Vagina (tissue), 2 donors: ENCODE measurements at regions not wholly inside any gene's neighbourhood (a gene's known extent, or its start where the extent isn't known, plus 50 kb on each side); places are given as distances from the start of the nearest gene placed in this dataset.
"Not testable (repeated sequence)": the region's sequence is repeated elsewhere in the genome, so short reads cannot be mapped to it uniquely, and the experiment has no call there.

Experiments
- DNase-seq, 2 donors: peaks; one replicate each; pipeline ENCODE4 v3.0.0-alpha.2; 2017; ENCODE audit errors: extremely low spot score in 2 of 2
- H3K27ac ChIP-seq: fragments of 200-600 bp; sonication (generic); one replicate; pipeline ENCODE4 v1.5.1; 2019
- H3K27me3 ChIP-seq: fragments of 200-600 bp; sonication (generic); one replicate; pipeline ENCODE4 v1.5.1; 2019
- H3K36me3 ChIP-seq, 2 donors: fragments of 200-600 bp; sonication (generic); one replicate each; pipeline ENCODE4 v1.5.1; 2017 to 2019
- H3K4me1 ChIP-seq: fragments of 200-600 bp; sonication (generic); one replicate; pipeline ENCODE4 v1.5.1; 2019
- H3K4me3 ChIP-seq, 2 donors: fragments of 200-600 bp; sonication (generic); 1 replicate in 1 of 2; 2 replicates in 1 of 2; pipeline ENCODE4 v1.5.1; 2016 to 2019
- H3K9me3 ChIP-seq: fragments of 200-600 bp; sonication (generic); one replicate; pipeline ENCODE4 v1.5.1; 2019
- POLR2A ChIP-seq, 2 donors: fragments of 450-650 bp; IDR thresholded peaks; one replicate each; pipeline ENCODE4 v1.6.1; 2017; ENCODE audit warnings: antibody characterized with exemption in 2 of 2, mild to moderate bottlenecking in 2 of 2, moderate library complexity in 2 of 2
- POLR2AphosphoS5 ChIP-seq, 2 donors: sonication (generic); formaldehyde crosslinking; IDR thresholded peaks; one replicate each; pipeline ENCODE4 v1.9.0; 2017; ENCODE audit warnings: antibody characterized with exemption in 2 of 2, mild to moderate bottlenecking in 2 of 2, low read depth in 1 of 2; ENCODE audit not compliant: insufficient read depth in 1 of 2
- intact Hi-C: fragments of 100-400 bp; cut with DNase I; formaldehyde crosslinking; loops from one replicate; pipeline ENCODE4 v1.15.1; 2023
- TF ChIP-seq, protein P1 (sequence below), 3 experiments: fragments of 450-650 bp in 2 of 3; fragments of 200-600 bp in 1 of 3; sonication (generic) in 1 of 3; IDR thresholded peaks; one replicate each; pipeline ENCODE4 v1.5.1; 2017 to 2019; ENCODE audit warnings: antibody characterized with exemption in 3 of 3, mild to moderate bottlenecking in 2 of 3, moderate library complexity in 2 of 3

DNA sequence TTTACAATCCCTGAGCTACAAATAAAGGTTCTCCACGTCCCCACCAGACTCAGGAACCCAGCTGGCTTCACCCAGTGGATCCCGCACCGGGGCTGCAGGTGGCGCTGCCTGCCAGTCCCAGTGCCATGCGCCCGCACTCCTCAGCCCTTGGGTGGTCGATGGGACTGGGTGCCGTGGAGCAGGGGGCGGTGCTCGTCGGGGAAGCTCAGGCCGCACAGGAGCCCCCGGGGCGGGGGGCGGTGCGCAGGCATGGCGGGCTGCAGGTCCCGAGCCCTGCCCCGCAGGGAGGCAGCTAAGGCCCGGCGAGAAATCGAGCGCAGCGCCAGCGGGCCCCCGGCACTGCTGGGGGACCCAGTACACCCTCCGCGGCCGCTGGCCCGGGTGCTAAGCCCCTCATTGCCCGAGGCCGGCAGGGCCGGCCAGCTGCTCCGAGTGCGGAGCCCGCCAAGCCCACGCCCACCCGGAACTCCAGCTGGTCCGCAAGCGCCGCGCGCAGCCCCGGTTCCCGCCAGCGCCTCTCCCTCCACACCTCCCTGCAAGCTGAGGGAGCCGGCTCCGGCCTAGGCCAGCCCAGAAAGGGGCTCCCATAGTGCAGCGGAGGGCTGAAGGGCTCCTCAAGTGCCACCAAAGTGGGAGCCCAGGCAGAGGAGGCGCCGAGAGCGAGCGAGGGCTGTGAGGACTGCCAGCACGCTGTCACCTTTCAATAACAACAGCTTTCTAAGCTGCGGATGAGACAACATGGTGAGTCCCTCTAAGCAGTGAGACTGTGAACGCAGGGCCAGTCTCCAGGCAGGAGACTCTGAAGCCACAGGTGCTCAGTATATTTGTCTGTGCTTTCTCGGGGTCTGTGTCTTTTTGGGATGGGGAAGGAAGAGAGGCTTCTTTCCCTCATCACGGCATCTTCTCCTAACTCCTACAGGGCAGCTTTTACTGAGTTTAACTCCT, 161.5 kb downstream of the NR2F2 start:
- intact Hi-C loops, H3K4me1 ChIP-seq, H3K36me3 ChIP-seq, H3K4me3 ChIP-seq, H3K9me3 ChIP-seq, DNase-seq, H3K27ac ChIP-seq, H3K27me3 ChIP-seq: not testable (repeated sequence)

GRCh38 chr15:96494505-96494904, 164.0 kb downstream of the NR2F2 start:
- Histone ChIP-seq H3K27me3 (no peaks in the 10 kb centered on the region), H3K4me1 (no peaks in the 10 kb centered on the region), H3K27ac (no peak overlapping the region), H3K4me3 (no peak overlapping the region), H3K36me3 (no peaks in the 10 kb centered on the region), H3K9me3 (no peaks in the 10 kb centered on the region)
- no peak for DNase-seq
- intact Hi-C loops: no loop called here
- TF ChIP-seq, protein P1, sequence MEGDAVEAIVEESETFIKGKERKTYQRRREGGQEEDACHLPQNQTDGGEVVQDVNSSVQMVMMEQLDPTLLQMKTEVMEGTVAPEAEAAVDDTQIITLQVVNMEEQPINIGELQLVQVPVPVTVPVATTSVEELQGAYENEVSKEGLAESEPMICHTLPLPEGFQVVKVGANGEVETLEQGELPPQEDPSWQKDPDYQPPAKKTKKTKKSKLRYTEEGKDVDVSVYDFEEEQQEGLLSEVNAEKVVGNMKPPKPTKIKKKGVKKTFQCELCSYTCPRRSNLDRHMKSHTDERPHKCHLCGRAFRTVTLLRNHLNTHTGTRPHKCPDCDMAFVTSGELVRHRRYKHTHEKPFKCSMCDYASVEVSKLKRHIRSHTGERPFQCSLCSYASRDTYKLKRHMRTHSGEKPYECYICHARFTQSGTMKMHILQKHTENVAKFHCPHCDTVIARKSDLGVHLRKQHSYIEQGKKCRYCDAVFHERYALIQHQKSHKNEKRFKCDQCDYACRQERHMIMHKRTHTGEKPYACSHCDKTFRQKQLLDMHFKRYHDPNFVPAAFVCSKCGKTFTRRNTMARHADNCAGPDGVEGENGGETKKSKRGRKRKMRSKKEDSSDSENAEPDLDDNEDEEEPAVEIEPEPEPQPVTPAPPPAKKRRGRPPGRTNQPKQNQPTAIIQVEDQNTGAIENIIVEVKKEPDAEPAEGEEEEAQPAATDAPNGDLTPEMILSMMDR (IDR thresholded peaks at IDR 0.05): no peak
- no peak for TF ChIP-seq POLR2A (IDR thresholded peaks at IDR 0.05)
- no peak for TF ChIP-seq POLR2AphosphoS5 (IDR thresholded peaks at IDR 0.05; ENCODE audit: insufficient read depth in 1 of 2, low read depth in 1 of 2)

DNA sequence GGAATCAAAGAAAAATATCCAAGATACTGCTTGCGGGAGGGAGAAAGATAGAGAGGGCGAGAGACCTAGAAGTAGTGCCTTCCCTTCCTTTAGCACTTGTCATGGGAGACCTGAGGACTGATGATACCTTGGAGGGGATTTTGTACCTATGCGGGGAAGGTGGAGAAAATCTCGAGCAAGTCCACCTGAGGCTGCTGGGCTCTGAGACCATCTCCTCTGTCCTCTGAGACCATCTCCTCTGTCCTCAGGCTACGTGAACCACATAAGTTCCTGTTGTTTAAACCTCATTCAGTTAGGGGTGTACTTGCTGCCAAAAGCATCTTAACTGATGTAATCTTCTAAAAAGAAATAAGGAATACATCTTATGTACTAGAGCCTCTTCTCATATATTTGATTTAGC, 164.9 kb downstream of the NR2F2 start:
- TF ChIP-seq POLR2AphosphoS5 (IDR thresholded peaks at IDR 0.05; ENCODE audit: insufficient read depth in 1 of 2, low read depth in 1 of 2) (no peak), POLR2A (IDR thresholded peaks at IDR 0.05) (no peak)
- TF ChIP-seq, protein P1 (IDR thresholded peaks at IDR 0.05): no peak
- no peak for DNase-seq
- intact Hi-C loops: no loop called here
- Histone ChIP-seq H3K9me3 (no peaks in the 10 kb centered on the region), H3K27me3 (no peaks in the 10 kb centered on the region), H3K27ac (no peak overlapping the region), H3K4me3 (no peak overlapping the region), H3K4me1 (no peaks in the 10 kb centered on the region), H3K36me3 (no peaks in the 10 kb centered on the region)

DNA sequence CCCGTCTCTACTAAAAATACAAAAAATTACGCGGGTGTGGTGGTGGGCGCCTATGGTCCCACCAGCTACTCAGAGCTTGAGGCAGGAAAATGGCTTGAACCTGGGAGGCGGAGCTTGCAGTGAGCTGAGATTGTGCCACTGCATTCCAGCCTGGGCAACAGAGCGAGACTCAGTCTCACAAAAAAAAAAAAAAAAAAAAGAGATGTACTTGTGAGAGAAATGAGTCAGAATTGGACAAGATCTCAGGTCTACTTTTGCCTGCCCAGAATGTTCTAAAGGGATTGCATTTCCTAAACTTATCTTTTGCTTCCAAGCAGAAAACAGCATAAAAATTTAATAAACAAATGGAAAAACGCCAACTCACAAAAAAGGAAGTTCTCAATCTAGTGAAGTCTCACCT, 167.5 kb downstream of the NR2F2 start:
- Histone ChIP-seq H3K27me3 (no peaks in the 10 kb centered on the region), H3K9me3 (no peaks in the 10 kb centered on the region)
- intact Hi-C loops: no loop called here

GRCh38 chr15:96500508-96500907, 170.0 kb downstream of the NR2F2 start:
- H3K27ac ChIP-seq: no peak overlapping the region
- no peaks in the 10 kb centered on the region for H3K9me3 ChIP-seq
- H3K4me1 ChIP-seq: no peaks in the 10 kb centered on the region
- DNase-seq: no peak
- intact Hi-C loops: no loop called here
- H3K4me3 ChIP-seq: no peak overlapping the region
- TF ChIP-seq POLR2A (IDR thresholded peaks at IDR 0.05) (no peak), POLR2AphosphoS5 (IDR thresholded peaks at IDR 0.05; ENCODE audit: insufficient read depth in 1 of 2, low read depth in 1 of 2) (no peak)
- TF ChIP-seq, protein P1 (IDR thresholded peaks at IDR 0.05): no peak
- no peaks in the 10 kb centered on the region for H3K27me3 ChIP-seq
- no peaks in the 10 kb centered on the region for H3K36me3 ChIP-seq

More for the DNA sequence above, 167.5 kb downstream of the NR2F2 start:
- Histone ChIP-seq H3K27ac (no peak overlapping the region), H3K4me3 (no peak overlapping the region), H3K36me3 (no peaks in the 10 kb centered on the region), H3K4me1 (no peaks in the 10 kb centered on the region)
- no peak for DNase-seq
- no peak for TF ChIP-seq POLR2A (IDR thresholded peaks at IDR 0.05)
- TF ChIP-seq POLR2AphosphoS5 (IDR thresholded peaks at IDR 0.05; ENCODE audit: insufficient read depth in 1 of 2, low read depth in 1 of 2): no peak
- TF ChIP-seq, protein P1 (IDR thresholded peaks at IDR 0.05): no peak
